Psoas muscle (tissue), 7 donors: ENCODE measurements at regions not wholly inside any gene's neighbourhood (a gene's known extent, or its start where the extent isn't known, plus 50 kb on each side); places are given as distances from the start of the nearest gene placed in this dataset.

Experiments
- ATAC-seq, 4 donors: fragments of 200-7000 bp; cut with Tn5 transposase; one replicate each; pipeline ENCODE4 v1.9.1; 2020; ENCODE audit warnings: moderate library complexity in 3 of 4, mild to moderate bottlenecking in 2 of 4
- DNase-seq, 2 donors: peaks; one replicate each; pipeline ENCODE4 v3.0.0-alpha.2; 2020
- H3K27ac ChIP-seq: fragments of 200-600 bp; one replicate; pipeline ENCODE4 v1.8.0; 2022
- H3K27me3 ChIP-seq, 3 donors: fragments of 200-600 bp in 1 of 3; one replicate each; pipeline versions ENCODE4 v1.6.1 to v1.8.0; 2013 to 2022; ENCODE audit warnings: low read length in 2 of 3, mild to moderate bottlenecking in 2 of 3, moderate library complexity in 1 of 3; ENCODE audit not compliant: insufficient read depth in 3 of 3
- H3K36me3 ChIP-seq, 2 donors: fragments of 200-600 bp in 1 of 2; one replicate each; pipeline versions ENCODE4 v1.6.1 to v1.8.0; 2013 to 2022; ENCODE audit warnings: low read depth in 1 of 2, mild to moderate bottlenecking in 1 of 2, moderate library complexity in 1 of 2; ENCODE audit not compliant: insufficient read depth in 1 of 2
- H3K4me1 ChIP-seq: fragments of 200-600 bp; one replicate; pipeline ENCODE4 v1.8.0; 2022
- H3K4me3 ChIP-seq: fragments of 200-600 bp; one replicate; pipeline ENCODE4 v1.8.0; 2022; ENCODE audit warnings: mild to moderate bottlenecking
- H3K9me3 ChIP-seq: fragments of 200-600 bp; one replicate; pipeline ENCODE4 v1.8.0; 2022
- WGBS, 3 donors: extraction: QIAGEN DNeasy Blood & Tissue Kit; methylation state at CpG; one replicate each; pipeline versions ENCODE4 v1.1.6 to v1.1.7; 2013; 5-methylcytosine and 5-hydroxymethylcytosine counted together
- intact Hi-C, 2 donors: fragments of 100-400 bp; cut with DNase I; formaldehyde crosslinking; loops; one replicate each; pipeline versions ENCODE4 v1.11.0 to v1.14.2; 2022
- TF ChIP-seq, protein P1 (sequence below): fragments of 200-600 bp; IDR thresholded peaks from one replicate; pipeline ENCODE4 v1.8.0; 2022; ENCODE audit warnings: antibody characterized with exemption
- donor health status: healthy with polysubstance abuse.
- donor health status: DM: no; HTN: no; CAD: no; lungs with moderate emphysema.
- donor health status: Bipolar disorder and iron deficiency.
- donor health status: healthy.
- donor health status: DM: yes; HTN: yes; CAD: no.
- donor health status: DM: no; HTN: no; CAD: no.
- donor health status: DM: yes; HTN: yes; CAD: no.

DNA sequence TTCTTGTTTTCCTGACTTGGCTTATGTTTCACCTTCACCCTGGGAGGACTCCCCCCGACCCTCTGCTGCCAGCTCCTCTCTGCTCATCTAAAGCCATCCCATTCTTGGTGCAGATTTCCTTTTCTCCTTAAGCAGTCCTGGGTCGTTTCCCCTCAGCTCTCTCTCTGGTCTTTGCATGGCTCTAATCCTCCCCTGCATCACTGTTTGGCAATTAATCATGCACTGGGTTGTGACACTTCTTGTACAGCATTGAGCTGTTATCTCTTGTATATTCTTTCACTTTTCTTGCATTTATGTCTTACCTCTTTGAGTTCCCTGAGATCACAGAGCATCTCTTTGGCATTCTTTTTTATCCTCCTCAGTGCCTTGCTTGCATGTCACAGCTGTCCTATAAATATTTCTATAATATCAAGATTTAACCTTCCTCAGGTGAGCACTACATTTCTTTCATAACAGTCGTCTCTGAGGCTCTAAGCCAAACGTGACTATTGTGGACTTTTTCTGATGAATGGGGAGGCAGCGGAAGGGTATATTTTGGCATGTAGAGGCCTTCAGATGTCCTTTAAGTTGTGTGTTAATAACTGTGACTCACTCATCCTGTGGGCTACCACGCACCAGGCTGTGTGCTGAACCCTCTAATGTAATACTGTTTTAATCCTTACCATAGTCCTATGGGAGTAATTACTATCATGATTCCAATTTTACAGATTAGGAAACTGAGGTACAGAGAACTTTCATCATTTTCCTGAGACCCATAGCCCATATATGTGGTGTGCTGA lies 507.5 kb downstream of the SLC4A3 start:
- Histone ChIP-seq H3K4me1 (no peaks in the 10 kb centered on the region), H3K9me3 (no peaks in the 10 kb centered on the region), H3K36me3 (no peaks in the 10 kb centered on the region), H3K27ac (no peak overlapping the region), H3K4me3 (no peak overlapping the region), H3K27me3 (no peaks in the 10 kb centered on the region)
- TF ChIP-seq, protein P1, sequence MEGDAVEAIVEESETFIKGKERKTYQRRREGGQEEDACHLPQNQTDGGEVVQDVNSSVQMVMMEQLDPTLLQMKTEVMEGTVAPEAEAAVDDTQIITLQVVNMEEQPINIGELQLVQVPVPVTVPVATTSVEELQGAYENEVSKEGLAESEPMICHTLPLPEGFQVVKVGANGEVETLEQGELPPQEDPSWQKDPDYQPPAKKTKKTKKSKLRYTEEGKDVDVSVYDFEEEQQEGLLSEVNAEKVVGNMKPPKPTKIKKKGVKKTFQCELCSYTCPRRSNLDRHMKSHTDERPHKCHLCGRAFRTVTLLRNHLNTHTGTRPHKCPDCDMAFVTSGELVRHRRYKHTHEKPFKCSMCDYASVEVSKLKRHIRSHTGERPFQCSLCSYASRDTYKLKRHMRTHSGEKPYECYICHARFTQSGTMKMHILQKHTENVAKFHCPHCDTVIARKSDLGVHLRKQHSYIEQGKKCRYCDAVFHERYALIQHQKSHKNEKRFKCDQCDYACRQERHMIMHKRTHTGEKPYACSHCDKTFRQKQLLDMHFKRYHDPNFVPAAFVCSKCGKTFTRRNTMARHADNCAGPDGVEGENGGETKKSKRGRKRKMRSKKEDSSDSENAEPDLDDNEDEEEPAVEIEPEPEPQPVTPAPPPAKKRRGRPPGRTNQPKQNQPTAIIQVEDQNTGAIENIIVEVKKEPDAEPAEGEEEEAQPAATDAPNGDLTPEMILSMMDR = no peak
- DNase-seq (no peak), ATAC-seq (no peak)
- WGBS, 3 donors = 68 to 76% (median 76%) methylated on average over 6 of the region's 6 CpGs
- intact Hi-C loops = no loop called here

DNA sequence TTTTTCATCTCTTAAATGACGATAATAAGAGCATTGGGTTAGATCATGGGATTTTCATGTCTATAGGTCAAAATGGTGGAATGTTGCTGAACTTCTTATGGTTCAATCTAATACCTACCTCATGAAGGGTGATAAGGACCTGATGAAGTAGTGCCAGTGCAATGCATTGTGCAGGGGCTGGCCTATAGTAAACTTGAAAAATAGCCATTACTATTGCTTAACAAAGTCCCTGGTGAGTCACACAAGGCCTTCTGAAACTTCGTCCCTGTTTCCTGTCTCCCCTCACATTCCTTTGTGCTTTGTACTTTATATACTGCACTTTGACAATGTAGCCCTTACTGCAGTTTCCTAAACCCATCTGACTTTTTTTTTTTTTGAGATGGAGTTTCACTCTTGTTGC lies 515.9 kb downstream of the SLC4A3 start:
- DNase-seq = no peak

DNA sequence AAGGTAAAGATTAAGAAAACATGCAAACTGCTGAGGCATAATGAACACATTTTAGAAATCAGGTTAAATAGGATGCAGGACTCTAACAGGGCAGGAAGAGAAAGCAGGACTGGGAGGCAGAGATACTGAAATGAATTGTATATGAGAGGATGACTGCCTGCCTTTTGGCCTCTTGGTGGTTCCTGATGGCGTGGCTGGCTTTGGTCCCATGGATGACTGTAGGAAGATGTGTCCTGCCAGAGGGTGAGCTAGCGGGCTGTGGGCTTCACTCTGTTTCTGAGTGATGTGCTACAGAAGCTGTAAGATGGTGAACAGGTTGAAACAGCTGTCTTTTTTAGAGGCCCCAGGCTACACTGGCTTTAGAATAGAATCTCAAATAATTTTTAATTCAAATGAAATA lies 517.0 kb downstream of the SLC4A3 start:
- DNase-seq = no peak
- 80 to 91% (median 85%) methylated on average over 2 of the region's 2 CpGs for WGBS, 3 donors
- ATAC-seq = no peak
- H3K36me3 ChIP-seq = no peaks in the 10 kb centered on the region
- H3K27me3 ChIP-seq = no peaks in the 10 kb centered on the region
- H3K4me1 ChIP-seq = no peaks in the 10 kb centered on the region
- intact Hi-C loops = no loop called here
- H3K9me3 ChIP-seq = no peaks in the 10 kb centered on the region
- TF ChIP-seq, protein P1 = no peak
- no peak overlapping the region for H3K27ac ChIP-seq
- no peak overlapping the region for H3K4me3 ChIP-seq

More for the DNA sequence above, 515.9 kb downstream of the SLC4A3 start:
- WGBS, 3 donors = 76 to 80% (median 79%) methylated on average over 2 of the region's 2 CpGs
- Histone ChIP-seq H3K36me3 (no peaks in the 10 kb centered on the region), H3K4me1 (no peaks in the 10 kb centered on the region), H3K27ac (no peak overlapping the region), H3K4me3 (no peak overlapping the region), H3K27me3 (no peaks in the 10 kb centered on the region), H3K9me3 (no peaks in the 10 kb centered on the region)
- no peak for ATAC-seq
- TF ChIP-seq, protein P1 = no peak
- intact Hi-C loops = no loop called here

DNA sequence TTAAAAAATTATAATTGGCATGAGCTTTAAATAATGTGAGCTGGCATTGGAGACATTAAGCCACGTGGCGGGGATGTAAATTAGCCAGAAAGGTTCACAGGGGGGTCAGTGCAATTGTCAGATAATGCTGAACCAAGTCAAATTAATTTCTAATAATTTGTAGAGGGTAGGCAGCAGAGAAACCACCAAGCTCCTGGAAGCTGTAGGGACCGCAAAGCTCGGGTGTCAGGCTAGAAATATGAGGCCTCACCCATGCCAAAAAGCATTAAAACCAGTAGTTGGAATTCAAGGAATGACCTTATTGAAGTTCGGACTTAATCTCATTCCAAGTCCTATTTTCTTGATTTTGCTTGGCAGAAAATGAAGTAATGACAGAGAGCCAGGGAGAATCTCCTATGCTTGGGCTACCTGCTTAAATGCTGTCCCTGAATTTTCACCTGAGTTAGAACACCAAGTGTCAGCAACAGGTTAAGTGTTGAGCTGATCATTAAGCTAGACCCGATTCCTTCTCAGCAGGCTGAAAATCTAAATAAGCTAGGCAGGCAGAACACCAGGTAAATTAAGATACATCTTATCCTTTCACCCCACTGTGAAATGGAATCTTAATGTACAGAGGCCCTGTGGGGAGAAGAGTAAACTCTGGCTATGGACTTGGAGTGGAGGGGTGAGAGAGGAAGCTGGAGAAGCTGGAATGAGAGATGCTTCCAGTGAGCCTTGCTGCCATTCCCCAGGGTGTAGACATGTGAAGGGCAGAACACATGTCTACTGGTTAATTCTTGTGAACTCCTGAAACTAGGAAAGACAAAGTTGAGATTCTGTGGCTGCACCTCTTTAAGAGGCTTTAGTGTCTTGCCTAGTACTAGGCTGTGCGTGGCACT lies 520.0 kb downstream of the SLC4A3 start:
- WGBS, 3 donors = 43 to 56% (median 50%) methylated on average over 7 of the region's 7 CpGs
- Histone ChIP-seq H3K27me3 (no peaks in the 10 kb centered on the region), H3K36me3 (no peaks in the 10 kb centered on the region), H3K27ac (no peak overlapping the region), H3K9me3 (no peaks in the 10 kb centered on the region), H3K4me1 (no peaks in the 10 kb centered on the region), H3K4me3 (no peak overlapping the region)
- no peak for ATAC-seq
- intact Hi-C loops = no loop called here
- DNase-seq = no peak
- TF ChIP-seq, protein P1 = no peak
